ENCODE measurements at regions not wholly inside any gene's neighbourhood (a gene's known extent, or its start where the extent isn't known, plus 50 kb on each side); places are given as distances from the start of the nearest gene placed in this dataset.

GRCh38 chr5:45060724-45061123 lies 252.0 kb downstream of the MRPS30 start:
- no peak for DNase-seq (ENCODE audit: extremely low spot score)
- TF ChIP-seq FOXA1 (IDR thresholded peaks at IDR 0.05) (no peak), SP1 (IDR thresholded peaks at IDR 0.05) (no peak), SUZ12 (IDR thresholded peaks at IDR 0.05) (no peak), TARDBP (IDR thresholded peaks at IDR 0.05) (no peak), L3MBTL2 (conservative IDR thresholded peaks at IDR 0.05) (no peak), ELF4 (IDR thresholded peaks at IDR 0.05) (no peak), CTBP1 (IDR thresholded peaks at IDR 0.05; ENCODE audit: borderline replicate concordance) (no peak)
- ChIA-PET CTCF (interaction anchor here (1.1 kb wide), 1 partner anchor 23 kb away, joined by 3 read pairs; no protein-coding TSS in a partner anchor), POLR2A (no interaction called here)

- TF ChIP-seq FOXA1 (IDR thresholded peaks at IDR 0.05): no peak
- no peak for TF ChIP-seq SP1 (IDR thresholded peaks at IDR 0.05)
- no peak for TF ChIP-seq HDGF (IDR thresholded peaks at IDR 0.05; ENCODE audit: borderline replicate concordance)
- no peak for TF ChIP-seq FOXK2 (IDR thresholded peaks at IDR 0.05)
- TF ChIP-seq ELF4 (IDR thresholded peaks at IDR 0.05): no peak
- no peak for TF ChIP-seq ZNF384 (IDR thresholded peaks at IDR 0.05)
- TF ChIP-seq L3MBTL2 (conservative IDR thresholded peaks at IDR 0.05): no peak
- TF ChIP-seq ARNT (IDR thresholded peaks at IDR 0.05): no peak
- no peak for TF ChIP-seq BHLHE40 (IDR thresholded peaks at IDR 0.05; ENCODE audit: borderline replicate concordance)
- no peak for TF ChIP-seq FOXM1 (IDR thresholded peaks at IDR 0.05; ENCODE audit: borderline replicate concordance)
- TF ChIP-seq NFRKB (IDR thresholded peaks at IDR 0.05): no peak
- DNase-seq (ENCODE audit: extremely low spot score): no peak
- POLR2A ChIA-PET: no interaction called here
- CTCF ChIA-PET: no interaction called here
Measured at GRCh38 chr5:45062044-45062443, 253.3 kb downstream of the MRPS30 start.

- CTCF ChIA-PET: no interaction called here
- POLR2A ChIA-PET: no interaction called here
- TF ChIP-seq BHLHE40 (IDR thresholded peaks at IDR 0.05; ENCODE audit: borderline replicate concordance) (no peak), FOXA1 (IDR thresholded peaks at IDR 0.05) (no peak), SP1 (IDR thresholded peaks at IDR 0.05) (no peak), LEF1 (IDR thresholded peaks at IDR 0.05; ENCODE audit: borderline replicate concordance) (no peak), L3MBTL2 (conservative IDR thresholded peaks at IDR 0.05) (no peak), NFRKB (IDR thresholded peaks at IDR 0.05) (no peak), HDGF (IDR thresholded peaks at IDR 0.05; ENCODE audit: borderline replicate concordance) (no peak), ZNF384 (IDR thresholded peaks at IDR 0.05) (no peak), FOXK2 (IDR thresholded peaks at IDR 0.05) (no peak), SUZ12 (IDR thresholded peaks at IDR 0.05) (no peak), FOXM1 (IDR thresholded peaks at IDR 0.05; ENCODE audit: borderline replicate concordance) (no peak), PKNOX1 (IDR thresholded peaks at IDR 0.05) (no peak), CTBP1 (IDR thresholded peaks at IDR 0.05; ENCODE audit: borderline replicate concordance) (no peak), ELF4 (IDR thresholded peaks at IDR 0.05) (no peak), TARDBP (IDR thresholded peaks at IDR 0.05) (no peak), ARNT (IDR thresholded peaks at IDR 0.05) (no peak)
- DNase-seq (ENCODE audit: extremely low spot score): no peak
Measured at GRCh38 chr5:45081082-45081481, 272.3 kb downstream of the MRPS30 start.

GRCh38 chr5:45089870-45090269 lies 281.1 kb downstream of the MRPS30 start:
- no peak for DNase-seq (ENCODE audit: extremely low spot score)
- POLR2A ChIA-PET: no interaction called here
- CTCF ChIA-PET: interaction anchor here (0.6 kb wide), 1 partner anchor 431 kb away, joined by 4 read pairs; no protein-coding TSS in a partner anchor
- TF ChIP-seq HDGF (IDR thresholded peaks at IDR 0.05; ENCODE audit: borderline replicate concordance) (no peak), TARDBP (IDR thresholded peaks at IDR 0.05) (no peak), ARNT (IDR thresholded peaks at IDR 0.05) (no peak), LEF1 (IDR thresholded peaks at IDR 0.05; ENCODE audit: borderline replicate concordance) (no peak), PKNOX1 (IDR thresholded peaks at IDR 0.05) (no peak), FOXM1 (IDR thresholded peaks at IDR 0.05; ENCODE audit: borderline replicate concordance) (no peak), NFRKB (IDR thresholded peaks at IDR 0.05) (no peak), SUZ12 (IDR thresholded peaks at IDR 0.05) (no peak), FOXK2 (IDR thresholded peaks at IDR 0.05) (no peak), CTBP1 (IDR thresholded peaks at IDR 0.05; ENCODE audit: borderline replicate concordance) (no peak), ELF4 (IDR thresholded peaks at IDR 0.05) (no peak), L3MBTL2 (conservative IDR thresholded peaks at IDR 0.05) (no peak)

- TF ChIP-seq L3MBTL2 (conservative IDR thresholded peaks at IDR 0.05) (no peak), NFRKB (IDR thresholded peaks at IDR 0.05) (no peak), ZNF384 (IDR thresholded peaks at IDR 0.05) (no peak)
- CTCF ChIA-PET: no interaction called here
- no peak for DNase-seq (ENCODE audit: extremely low spot score)
- POLR2A ChIA-PET: no interaction called here
Measured at GRCh38 chr5:45093377-45093776, 284.6 kb downstream of the MRPS30 start.

- TF ChIP-seq FOXM1 (IDR thresholded peaks at IDR 0.05; ENCODE audit: borderline replicate concordance) (no peak), ARNT (IDR thresholded peaks at IDR 0.05) (no peak), BHLHE40 (IDR thresholded peaks at IDR 0.05; ENCODE audit: borderline replicate concordance) (no peak)
- ChIA-PET POLR2A (no interaction called here), CTCF (no interaction called here)
- no peak for DNase-seq (ENCODE audit: extremely low spot score)
Measured at GRCh38 chr5:45094876-45095440, 286.2 kb downstream of the MRPS30 start.

GRCh38 chr5:45098483-45098882 lies 289.7 kb downstream of the MRPS30 start:
- no peak for DNase-seq (ENCODE audit: extremely low spot score)
- ChIA-PET CTCF (no interaction called here), POLR2A (no interaction called here)
- no peak for TF ChIP-seq ZNF384 (IDR thresholded peaks at IDR 0.05)
- TF ChIP-seq FOXM1 (IDR thresholded peaks at IDR 0.05; ENCODE audit: borderline replicate concordance): no peak
- TF ChIP-seq BHLHE40 (IDR thresholded peaks at IDR 0.05; ENCODE audit: borderline replicate concordance): no peak
- no peak for TF ChIP-seq ELF4 (IDR thresholded peaks at IDR 0.05)
- TF ChIP-seq SUZ12 (IDR thresholded peaks at IDR 0.05): no peak
- TF ChIP-seq CTBP1 (IDR thresholded peaks at IDR 0.05; ENCODE audit: borderline replicate concordance): no peak
- TF ChIP-seq LEF1 (IDR thresholded peaks at IDR 0.05; ENCODE audit: borderline replicate concordance): no peak
- no peak for TF ChIP-seq FOXK2 (IDR thresholded peaks at IDR 0.05)
- no peak for TF ChIP-seq L3MBTL2 (conservative IDR thresholded peaks at IDR 0.05)

All from HEK293T (cell line).